Activated gamma-delta T cell (primary cell): ENCODE measurements at regions not wholly inside any gene's neighbourhood (a gene's known extent, or its start where the extent isn't known, plus 50 kb on each side); places are given as distances from the start of the nearest gene placed in this dataset.
"Not testable (repeated sequence)": the region's sequence is repeated elsewhere in the genome, so short reads cannot be mapped to it uniquely, and the experiment has no call there.

Experiments
- DNase-seq: peaks from one replicate; lab custom pipeline; 2025; lab: John Stamatoyannopoulos, UW

GRCh38 chr3:40949347-40949746 is 250.0 kb upstream of the CTNNB1 start:
- DNase-seq: not testable (repeated sequence)

- DNase-seq: no peak
Measured at GRCh38 chr3:40951636-40952035, 247.7 kb upstream of the CTNNB1 start.

- no peak for DNase-seq
Measured at GRCh38 chr3:40961104-40961857, 238.0 kb upstream of the CTNNB1 start.

- DNase-seq: no peak
Measured at GRCh38 chr3:40962721-40963120, 236.6 kb upstream of the CTNNB1 start.

- DNase-seq: no peak
Measured at GRCh38 chr3:40968666-40969065, 230.6 kb upstream of the CTNNB1 start.

- no peak for DNase-seq
Measured at GRCh38 chr3:40969341-40969740, 230.0 kb upstream of the CTNNB1 start.

- no peak for DNase-seq
Measured at GRCh38 chr3:40969756-40970466, 229.4 kb upstream of the CTNNB1 start.

- no peak for DNase-seq
Measured at GRCh38 chr3:40971191-40972168, 227.8 kb upstream of the CTNNB1 start.

- DNase-seq: no peak
Measured at GRCh38 chr3:40972350-40972749, 227.0 kb upstream of the CTNNB1 start.

- no peak for DNase-seq
Measured at GRCh38 chr3:40973141-40973540, 226.2 kb upstream of the CTNNB1 start.

GRCh38 chr3:40975711-40976121 is 223.6 kb upstream of the CTNNB1 start:
- DNase-seq: no peak

GRCh38 chr3:40976241-40976640 is 223.1 kb upstream of the CTNNB1 start:
- no peak for DNase-seq

- no peak for DNase-seq
Measured at GRCh38 chr3:40978442-40978841, 220.9 kb upstream of the CTNNB1 start.

- DNase-seq: no peak
Measured at GRCh38 chr3:40979962-40980361, 219.3 kb upstream of the CTNNB1 start.

GRCh38 chr3:40980467-40980866 is 218.8 kb upstream of the CTNNB1 start:
- DNase-seq: no peak

- no peak for DNase-seq
Measured at GRCh38 chr3:40985195-40985594, 214.1 kb upstream of the CTNNB1 start.

GRCh38 chr3:40988468-40988867 is 210.8 kb upstream of the CTNNB1 start:
- DNase-seq: no peak

- no peak for DNase-seq
Measured at GRCh38 chr3:40989141-40990061, 209.9 kb upstream of the CTNNB1 start.

GRCh38 chr3:40990062-40990456 is 209.2 kb upstream of the CTNNB1 start:
- DNase-seq: no peak

GRCh38 chr3:40992023-40992422 is 207.3 kb upstream of the CTNNB1 start:
- DNase-seq: no peak

- DNase-seq: no peak
Measured at GRCh38 chr3:40994611-40995010, 204.7 kb upstream of the CTNNB1 start.
